LNCAP (cell line): ENCODE measurements at regions not wholly inside any gene's neighbourhood (a gene's known extent, or its start where the extent isn't known, plus 50 kb on each side); places are given as distances from the start of the nearest gene placed in this dataset.

Experiments
- CTCF ChIP-seq: fragments of 450-650 bp; IDR thresholded peaks from 2 replicates; pipeline ENCODE4 v1.5.1; 2017; ENCODE audit warnings: mild to moderate bottlenecking

GRCh38 chr16:86854626-86855294 is 276.4 kb downstream of the FOXL1 start:
- no peak for TF ChIP-seq CTCF

- TF ChIP-seq CTCF: no peak
Observed at GRCh38 chr16:86856946-86857586, 278.7 kb downstream of the FOXL1 start.

GRCh38 chr16:86857807-86858206 is 279.5 kb downstream of the FOXL1 start:
- no peak for TF ChIP-seq CTCF

- TF ChIP-seq CTCF: no peak
Observed at GRCh38 chr16:86858501-86858900, 280.2 kb downstream of the FOXL1 start.

GRCh38 chr16:86862595-86863280 is 284.4 kb downstream of the FOXL1 start:
- no peak for TF ChIP-seq CTCF

- no peak for TF ChIP-seq CTCF
Observed at GRCh38 chr16:86863609-86864008, 285.3 kb downstream of the FOXL1 start.

- no peak for TF ChIP-seq CTCF
Observed at GRCh38 chr16:86864586-86864985, 286.2 kb downstream of the FOXL1 start.
